AG04449 (cell line): ENCODE measurements at regions not wholly inside any gene's neighbourhood (a gene's known extent, or its start where the extent isn't known, plus 50 kb on each side); places are given as distances from the start of the nearest gene placed in this dataset.

Experiments
- CTCF ChIA-PET: fragments of 350-600 bp; formaldehyde crosslinking; extraction: SDS; loops from one replicate; lab custom pipeline; 2021; ENCODE audit warnings: antibody characterized with exemption; lab: Yijun Ruan, JAX
- POLR2A ChIA-PET: fragments of 400-600, 350-600 bp; formaldehyde crosslinking; extraction: SDS; loops from one replicate; lab custom pipeline; 2020; ENCODE audit warnings: antibody characterized with exemption, inconsistent platforms; lab: Yijun Ruan, JAX
- DNase-seq: peaks from one replicate; pipeline ENCODE4 v3.0.0-alpha.2; 2010; ENCODE audit warnings: low read depth, low spot score
- H3K4me3 ChIP-seq: 2 replicates; pipeline ENCODE4 v1.5.1; 2011; ENCODE audit warnings: low read depth, mild to moderate bottlenecking, control low read depth, low read length
- TF ChIP-seq, protein P1 (sequence below): IDR thresholded peaks from one replicate; pipeline ENCODE4 v1.5.1; 2011; ENCODE audit warnings: mild to moderate bottlenecking, moderate library complexity, low read length, control low read depth, inconsistent platforms; ENCODE audit not compliant: insufficient read depth; ENCODE audit errors: missing control alignments

DNA sequence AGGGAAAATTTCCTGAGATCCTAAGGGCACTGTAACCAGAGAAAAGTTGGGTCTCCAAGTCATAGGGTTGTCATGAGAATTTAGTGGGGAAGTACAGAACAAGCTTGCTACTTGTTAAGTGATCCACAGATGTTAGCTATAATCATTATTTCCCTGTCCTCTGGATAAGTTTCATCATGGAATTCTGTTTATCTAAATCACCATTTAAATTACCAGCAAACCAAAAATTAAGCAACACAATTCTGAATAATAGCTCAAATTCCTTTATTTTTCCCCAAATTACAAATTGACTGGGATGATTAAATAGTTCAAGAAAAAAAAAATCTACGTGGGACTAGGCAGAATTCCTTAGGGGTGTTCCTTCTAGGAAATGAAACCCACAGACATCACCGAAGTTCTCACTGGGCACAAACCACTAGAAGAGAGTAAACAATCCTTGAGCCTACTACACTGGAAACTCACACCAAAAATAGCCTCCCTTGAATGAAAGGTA, 159.5 kb downstream of the COL6A3 start:
- POLR2A ChIA-PET, result interaction anchor here (0.7 to 1.7 kb wide), 4 partner anchors 27 to 485 kb away, joined by 3 to 4 read pairs (median 4); no protein-coding TSS in a partner anchor
- TF ChIP-seq, protein P1, sequence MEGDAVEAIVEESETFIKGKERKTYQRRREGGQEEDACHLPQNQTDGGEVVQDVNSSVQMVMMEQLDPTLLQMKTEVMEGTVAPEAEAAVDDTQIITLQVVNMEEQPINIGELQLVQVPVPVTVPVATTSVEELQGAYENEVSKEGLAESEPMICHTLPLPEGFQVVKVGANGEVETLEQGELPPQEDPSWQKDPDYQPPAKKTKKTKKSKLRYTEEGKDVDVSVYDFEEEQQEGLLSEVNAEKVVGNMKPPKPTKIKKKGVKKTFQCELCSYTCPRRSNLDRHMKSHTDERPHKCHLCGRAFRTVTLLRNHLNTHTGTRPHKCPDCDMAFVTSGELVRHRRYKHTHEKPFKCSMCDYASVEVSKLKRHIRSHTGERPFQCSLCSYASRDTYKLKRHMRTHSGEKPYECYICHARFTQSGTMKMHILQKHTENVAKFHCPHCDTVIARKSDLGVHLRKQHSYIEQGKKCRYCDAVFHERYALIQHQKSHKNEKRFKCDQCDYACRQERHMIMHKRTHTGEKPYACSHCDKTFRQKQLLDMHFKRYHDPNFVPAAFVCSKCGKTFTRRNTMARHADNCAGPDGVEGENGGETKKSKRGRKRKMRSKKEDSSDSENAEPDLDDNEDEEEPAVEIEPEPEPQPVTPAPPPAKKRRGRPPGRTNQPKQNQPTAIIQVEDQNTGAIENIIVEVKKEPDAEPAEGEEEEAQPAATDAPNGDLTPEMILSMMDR, result no peak
- no peak for DNase-seq
- no peak overlapping the region for H3K4me3 ChIP-seq
- CTCF ChIA-PET, result interaction anchor here (1.0 to 2.9 kb wide), 8 partner anchors 10 to 48 kb away, joined by 3 to 10 read pairs (median 5); no protein-coding TSS in a partner anchor

DNA sequence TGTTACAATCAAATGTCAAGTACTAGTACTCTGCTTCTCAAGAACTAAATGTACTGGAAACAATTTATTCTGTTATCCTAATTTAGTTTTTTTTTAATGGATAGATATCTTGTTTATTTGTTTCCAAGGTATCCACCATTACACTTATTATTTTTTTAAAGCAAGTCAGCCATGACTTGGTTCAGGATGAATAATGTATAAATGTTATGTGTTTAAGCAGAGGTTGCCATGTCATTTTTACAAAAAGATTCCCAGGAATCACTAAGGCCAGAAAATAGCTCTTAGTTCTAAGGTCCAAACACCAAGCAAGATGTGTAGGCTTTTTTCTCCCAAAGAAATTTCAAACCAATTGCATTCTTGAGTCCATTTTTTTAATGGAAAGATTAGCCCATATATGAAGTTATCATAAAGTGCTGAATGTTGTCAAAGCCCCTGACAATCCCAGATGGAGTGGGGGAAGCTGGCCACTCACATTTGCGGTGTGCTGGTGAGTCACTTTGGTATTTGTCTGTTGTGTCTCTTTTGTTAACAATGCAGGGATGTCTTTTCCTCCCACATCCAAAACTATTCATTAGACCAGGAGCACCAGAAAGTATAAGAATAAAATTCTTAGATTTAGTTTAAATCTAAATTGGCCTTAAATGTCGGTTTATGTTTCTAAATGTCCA, 158.9 kb downstream of the COL6A3 start:
- ChIA-PET POLR2A (interaction anchor here (0.7 to 1.7 kb wide), 4 partner anchors 32 to 485 kb away, joined by 3 to 4 read pairs (median 4); no protein-coding TSS in a partner anchor), CTCF (interaction anchor here (1.0 to 3.0 kb wide), 8 partner anchors 9 to 91 kb away, joined by 3 to 16 read pairs (median 4); no protein-coding TSS in a partner anchor)
- DNase-seq, result no peak
- no peak overlapping the region for H3K4me3 ChIP-seq
- TF ChIP-seq, protein P1, result no peak

DNA sequence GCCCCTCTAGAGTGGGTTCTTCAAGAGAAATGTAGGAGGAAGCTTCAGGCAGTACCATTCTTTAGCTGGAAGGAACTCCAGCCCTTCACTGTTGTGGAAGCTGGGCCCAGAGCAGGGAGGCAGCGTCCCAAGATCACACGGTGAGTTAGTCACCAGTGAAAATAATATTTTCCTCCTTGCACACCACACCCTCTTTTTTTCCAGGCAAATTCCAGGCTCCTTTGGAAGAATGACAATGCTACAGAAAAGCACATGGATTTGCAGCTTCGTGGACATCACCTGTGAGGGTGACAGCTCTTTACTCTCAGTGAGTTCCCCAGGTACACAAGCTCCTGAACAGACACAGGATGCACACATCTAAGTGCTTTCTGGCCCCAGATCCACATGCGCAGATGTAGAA, 157.1 kb downstream of the COL6A3 start:
- TF ChIP-seq, protein P1, result no peak
- ChIA-PET POLR2A (interaction anchor here (0.6 to 2.7 kb wide), 6 partner anchors 14 to 178 kb away, joined by 3 to 14 read pairs (median 4); no protein-coding TSS in a partner anchor), CTCF (interaction anchor here (0.7 to 3.0 kb wide), 10 partner anchors 8 to 165 kb away, joined by 3 to 16 read pairs (median 6); no protein-coding TSS in a partner anchor)
- no peak overlapping the region for H3K4me3 ChIP-seq
- no peak for DNase-seq

DNA sequence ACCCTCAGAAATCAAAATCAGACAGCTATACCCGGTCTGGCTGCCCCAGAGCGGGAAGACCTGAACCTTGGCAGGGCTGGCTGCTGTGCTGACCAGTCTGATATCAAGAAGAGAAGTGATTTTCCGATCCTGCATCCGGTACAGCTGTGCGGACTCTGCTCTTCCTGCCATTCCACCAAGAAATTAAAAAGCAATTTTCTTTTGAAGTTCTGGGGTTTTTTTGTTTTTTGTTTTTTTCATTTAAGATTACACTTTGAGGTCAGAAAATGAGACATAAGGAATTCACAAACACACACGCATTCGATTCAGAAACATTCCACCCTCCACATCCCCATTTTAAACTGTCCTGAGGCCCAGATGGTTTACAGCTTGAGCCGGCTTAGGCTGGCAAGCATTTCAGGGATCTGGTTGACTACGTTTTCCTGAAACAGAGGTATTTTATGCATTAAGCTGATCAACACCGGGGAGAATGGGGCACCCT, 156.5 kb downstream of the COL6A3 start:
- TF ChIP-seq, protein P1, result no peak
- DNase-seq, result no peak
- ChIA-PET CTCF (interaction anchor here (0.7 to 3.0 kb wide), 14 partner anchors 7 to 164 kb away, joined by 3 to 16 read pairs (median 4); no protein-coding TSS in a partner anchor), POLR2A (interaction anchor here (0.6 to 2.7 kb wide), 6 partner anchors 13 to 177 kb away, joined by 3 to 14 read pairs (median 4); no protein-coding TSS in a partner anchor)
- H3K4me3 ChIP-seq, result no peak overlapping the region

DNA sequence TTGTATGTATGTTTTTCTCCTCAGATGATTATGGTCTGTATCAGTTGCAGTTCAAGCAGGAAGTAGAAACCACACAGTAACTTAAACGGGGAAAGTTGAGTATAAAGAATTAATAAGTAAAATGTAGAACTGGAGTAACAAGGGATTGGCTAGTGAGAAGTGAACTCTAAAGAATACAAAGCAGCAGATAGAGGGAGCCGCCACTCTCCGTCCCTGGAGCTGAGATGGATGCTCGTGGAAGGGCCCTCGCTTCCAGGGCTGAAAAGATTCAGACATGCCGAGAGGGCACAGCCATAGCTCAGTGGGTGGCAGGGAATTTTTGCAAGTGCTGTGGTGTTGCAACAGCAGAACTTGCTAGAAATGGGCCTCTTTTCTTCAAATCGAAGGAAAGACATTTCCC, 155.8 kb downstream of the COL6A3 start:
- H3K4me3 ChIP-seq, result no peak overlapping the region
- TF ChIP-seq, protein P1, result no peak
- POLR2A ChIA-PET, result interaction anchor here (1.2 to 2.7 kb wide), 3 partner anchors 12 to 56 kb away, joined by 4 to 14 read pairs (median 6); no protein-coding TSS in a partner anchor
- CTCF ChIA-PET, result interaction anchor here (0.8 to 3.0 kb wide), 13 partner anchors 9 to 152 kb away, joined by 3 to 16 read pairs (median 5); no protein-coding TSS in a partner anchor
- no peak for DNase-seq
